ENCODE measurements at regions not wholly inside any gene's neighbourhood (a gene's known extent, or its start where the extent isn't known, plus 50 kb on each side); places are given as distances from the start of the nearest gene placed in this dataset.
A peak's percentile ranks its signal among the peaks of the same experiment; 100 is the strongest.

GRCh38 chr20:24316731-24317130, 152.7 kb upstream of the SYNDIG1 start:
- no peak overlapping the region for H3K4me3 Mint-ChIP-seq (ENCODE audit: unreplicated experiment)
- no peaks in the 10 kb centered on the region for H3K9me3 ChIP-seq (ENCODE audit: insufficient read depth, low read depth, low read length)
- H3K4me3 ChIP-seq (ENCODE audit: insufficient read depth, low read depth, low read length): no peak overlapping the region
- H3K36me3 ChIP-seq (ENCODE audit: insufficient read depth, low read length): no peaks in the 10 kb centered on the region
- no peak overlapping the region for H3K27ac Mint-ChIP-seq (ENCODE audit: unreplicated experiment)
- H3K27me3 ChIP-seq (ENCODE audit: insufficient read depth, low read length): peaks cover 8% of the 10 kb centered on the region
- H2AFZ ChIP-seq (ENCODE audit: low read depth, low read length): no peak overlapping the region
- H3K79me2 ChIP-seq (ENCODE audit: insufficient read depth, low read length): no peaks in the 10 kb centered on the region
- no peak for TF ChIP-seq CTCF (IDR thresholded peaks at IDR 0.05; ENCODE audit: insufficient read depth, low read depth, low read length)
- no peak for TF ChIP-seq EZH2 (IDR thresholded peaks at IDR 0.05; ENCODE audit: insufficient read depth, low read length)
- H3K36me3 Mint-ChIP-seq (ENCODE audit: low read depth, unreplicated experiment): no peaks in the 10 kb centered on the region
- H3K4me1 ChIP-seq (ENCODE audit: insufficient read depth, low read length): no peaks in the 10 kb centered on the region
- no peak overlapping the region for H3K27ac ChIP-seq (ENCODE audit: low read depth, low read length)
- peaks cover 34% of the 10 kb centered on the region for H3K27me3 Mint-ChIP-seq (ENCODE audit: low read depth, unreplicated experiment)
- no peak for DNase-seq (ENCODE audit: low read depth)
- peaks cover 3% of the 10 kb centered on the region for H3K9me3 Mint-ChIP-seq (ENCODE audit: unreplicated experiment)
- H3K4me1 Mint-ChIP-seq (ENCODE audit: low read depth, unreplicated experiment): peaks cover 7% of the 10 kb centered on the region
- no peak overlapping the region for H3K9ac ChIP-seq (ENCODE audit: low read length)
- FAIRE-seq: no peak
- H3K4me2 ChIP-seq (ENCODE audit: low read length): no peak overlapping the region
- no peaks in the 10 kb centered on the region for H4K20me1 ChIP-seq (ENCODE audit: insufficient read depth, low read length)

- peaks cover 9% of the 10 kb centered on the region for H3K4me1 Mint-ChIP-seq (ENCODE audit: low read depth, unreplicated experiment)
- H4K20me1 ChIP-seq (ENCODE audit: insufficient read depth, low read length): no peaks in the 10 kb centered on the region
- DNase-seq (ENCODE audit: low read depth) (no peak), FAIRE-seq (no peak)
- no peaks in the 10 kb centered on the region for H3K36me3 Mint-ChIP-seq (ENCODE audit: low read depth, unreplicated experiment)
- H3K27me3 ChIP-seq (ENCODE audit: insufficient read depth, low read length): no peaks in the 10 kb centered on the region
- no peak for TF ChIP-seq CTCF (IDR thresholded peaks at IDR 0.05; ENCODE audit: insufficient read depth, low read depth, low read length)
- no peak for TF ChIP-seq EZH2 (IDR thresholded peaks at IDR 0.05; ENCODE audit: insufficient read depth, low read length)
- no peak overlapping the region for H2AFZ ChIP-seq (ENCODE audit: low read depth, low read length)
- no peak overlapping the region for H3K4me3 ChIP-seq (ENCODE audit: insufficient read depth, low read depth, low read length)
- H3K27me3 Mint-ChIP-seq (ENCODE audit: low read depth, unreplicated experiment): peaks cover 25% of the 10 kb centered on the region
- peaks cover 4% of the 10 kb centered on the region for H3K9me3 Mint-ChIP-seq (ENCODE audit: unreplicated experiment)
- no peak overlapping the region for H3K27ac Mint-ChIP-seq (ENCODE audit: unreplicated experiment)
- H3K36me3 ChIP-seq (ENCODE audit: insufficient read depth, low read length): no peaks in the 10 kb centered on the region
- H3K4me3 Mint-ChIP-seq (ENCODE audit: unreplicated experiment): no peak overlapping the region
- H3K4me1 ChIP-seq (ENCODE audit: insufficient read depth, low read length): no peaks in the 10 kb centered on the region
- H3K27ac ChIP-seq (ENCODE audit: low read depth, low read length): no peak overlapping the region
- H3K9me3 ChIP-seq (ENCODE audit: insufficient read depth, low read depth, low read length): peaks cover 2% of the 10 kb centered on the region
- no peaks in the 10 kb centered on the region for H3K79me2 ChIP-seq (ENCODE audit: insufficient read depth, low read length)
- H3K4me2 ChIP-seq (ENCODE audit: low read length): no peak overlapping the region
- no peak overlapping the region for H3K9ac ChIP-seq (ENCODE audit: low read length)
Measured at GRCh38 chr20:24314053-24314452, 155.4 kb upstream of the SYNDIG1 start.

GRCh38 chr20:24309596-24309995, 159.8 kb upstream of the SYNDIG1 start:
- Histone ChIP-seq H3K27ac (ENCODE audit: low read depth, low read length) (no peak overlapping the region), H3K9me3 (ENCODE audit: insufficient read depth, low read depth, low read length) (peaks cover 2% of the 10 kb centered on the region), H3K4me1 (ENCODE audit: insufficient read depth, low read length) (no peaks in the 10 kb centered on the region), H3K79me2 (ENCODE audit: insufficient read depth, low read length) (no peaks in the 10 kb centered on the region), H3K4me2 (ENCODE audit: low read length) (no peak overlapping the region), H3K36me3 (ENCODE audit: insufficient read depth, low read length) (no peaks in the 10 kb centered on the region), H2AFZ (ENCODE audit: low read depth, low read length) (no peak overlapping the region), H3K27me3 (ENCODE audit: insufficient read depth, low read length) (no peaks in the 10 kb centered on the region), H3K9ac (ENCODE audit: low read length) (no peak overlapping the region), H4K20me1 (ENCODE audit: insufficient read depth, low read length) (no peaks in the 10 kb centered on the region), H3K4me3 (ENCODE audit: insufficient read depth, low read depth, low read length) (no peak overlapping the region)
- FAIRE-seq (no peak), DNase-seq (ENCODE audit: low read depth) (peak; percentile 24)
- H3K27ac Mint-ChIP-seq (ENCODE audit: unreplicated experiment): no peak overlapping the region
- H3K9me3 Mint-ChIP-seq (ENCODE audit: unreplicated experiment): peaks cover 4% of the 10 kb centered on the region
- H3K36me3 Mint-ChIP-seq (ENCODE audit: low read depth, unreplicated experiment): no peaks in the 10 kb centered on the region
- H3K27me3 Mint-ChIP-seq (ENCODE audit: low read depth, unreplicated experiment): peaks cover 11% of the 10 kb centered on the region
- peaks cover 9% of the 10 kb centered on the region for H3K4me1 Mint-ChIP-seq (ENCODE audit: low read depth, unreplicated experiment)
- no peak overlapping the region for H3K4me3 Mint-ChIP-seq (ENCODE audit: unreplicated experiment)
- TF ChIP-seq CTCF (IDR thresholded peaks at IDR 0.05; ENCODE audit: insufficient read depth, low read depth, low read length): no peak
- TF ChIP-seq EZH2 (IDR thresholded peaks at IDR 0.05; ENCODE audit: insufficient read depth, low read length): no peak
